ENCODE measurements at regions not wholly inside any gene's neighbourhood (a gene's known extent, or its start where the extent isn't known, plus 50 kb on each side); places are given as distances from the start of the nearest gene placed in this dataset.

DNA sequence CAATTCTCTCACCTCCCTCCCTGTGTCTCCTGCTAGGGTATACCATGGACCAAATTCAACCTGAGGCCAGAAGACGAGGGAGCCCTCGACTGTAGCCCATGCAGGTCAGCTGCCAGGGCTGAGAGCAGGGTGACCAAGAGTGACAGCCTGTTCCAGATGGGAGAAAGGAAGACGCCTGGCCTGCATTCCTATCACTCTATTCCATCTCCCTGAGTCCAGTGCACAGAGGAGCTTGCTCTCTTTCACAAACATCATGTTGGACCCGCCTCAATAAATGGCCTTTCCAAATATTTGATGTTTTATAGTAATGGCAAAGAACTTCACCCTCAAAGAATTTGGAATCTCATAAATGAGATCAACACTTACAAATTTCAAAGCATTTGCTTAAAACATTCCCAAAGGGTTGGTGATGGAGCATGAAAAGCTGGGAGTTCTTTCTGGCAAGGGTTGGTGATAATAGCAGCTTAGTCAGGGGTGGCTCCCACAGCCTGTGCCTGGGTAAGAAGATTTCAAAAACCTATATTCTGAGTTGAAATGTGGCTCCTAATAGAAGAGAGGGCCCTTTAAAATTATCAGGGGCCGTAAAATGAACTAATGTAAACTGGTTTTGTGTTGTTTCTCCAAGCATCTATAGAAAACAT lies 393.1 kb downstream of the EFNA5 start:
- TF ChIP-seq GATA3 (IDR thresholded peaks at IDR 0.05; ENCODE audit: low read depth, low read length) (no peak), GATA2 (IDR thresholded peaks at IDR 0.05; ENCODE audit: low read depth, low read length) (no peak)
